ENCODE measurements at regions not wholly inside any gene's neighbourhood (a gene's known extent, or its start where the extent isn't known, plus 50 kb on each side); places are given as distances from the start of the nearest gene placed in this dataset.

GRCh38 chr18:24841536-24841935 is 381.1 kb downstream of the HRH4 start:
- Histone ChIP-seq H3K4me1 (no peaks in the 10 kb centered on the region), H3K27me3 (no peaks in the 10 kb centered on the region), H3K9me3 (no peaks in the 10 kb centered on the region), H3K27ac (no peak overlapping the region), H3K4me3 (no peak overlapping the region), H3K36me3 (no peaks in the 10 kb centered on the region)
- FAIRE-seq (no peak), DNase-seq (no peak), ATAC-seq (no peak)
- intact Hi-C loops (cut with DNase I): no loop called here
- no peak for TF ChIP-seq CTCF (IDR thresholded peaks at IDR 0.05)
- 68 to 86% methylated on average over 8 of the region's 8 CpGs for WGBS, 2 donors

- no peak for FAIRE-seq
- Histone ChIP-seq H3K27me3 (no peaks in the 10 kb centered on the region), H3K9me3 (no peaks in the 10 kb centered on the region), H3K4me3 (no peak overlapping the region), H3K4me1 (no peaks in the 10 kb centered on the region), H3K36me3 (no peaks in the 10 kb centered on the region), H3K27ac (no peak overlapping the region)
- ATAC-seq: no peak
- intact Hi-C loops (cut with DNase I): no loop called here
- no peak for DNase-seq
- WGBS, 2 donors: 77 to 96% methylated on average over 1 of the region's 1 CpG
- TF ChIP-seq CTCF (IDR thresholded peaks at IDR 0.05): no peak
These were observed 382.7 kb downstream of the HRH4 start for GRCh38 chr18:24843123-24843522.

- Histone ChIP-seq H3K27me3 (no peaks in the 10 kb centered on the region), H3K4me3 (no peak overlapping the region), H3K36me3 (no peaks in the 10 kb centered on the region), H3K9me3 (no peaks in the 10 kb centered on the region), H3K4me1 (no peaks in the 10 kb centered on the region), H3K27ac (no peak overlapping the region)
- intact Hi-C loops (cut with DNase I): no loop called here
- FAIRE-seq: no peak
- DNase-seq: no peak
- 67 to 70% methylated on average over 2 of the region's 2 CpGs for WGBS, 2 donors
- no peak for TF ChIP-seq CTCF (IDR thresholded peaks at IDR 0.05)
- ATAC-seq: no peak
These were observed 385.7 kb downstream of the HRH4 start for GRCh38 chr18:24846138-24846537.

- H3K4me1 ChIP-seq: no peaks in the 10 kb centered on the region
- ATAC-seq (no peak), FAIRE-seq (no peak), DNase-seq (no peak)
- no peak overlapping the region for H3K27ac ChIP-seq
- H3K27me3 ChIP-seq: no peaks in the 10 kb centered on the region
- intact Hi-C loops (cut with DNase I): no loop called here
- no peak for TF ChIP-seq CTCF (IDR thresholded peaks at IDR 0.05)
- 47 to 59% methylated on average over 7 of the region's 7 CpGs for WGBS, 2 donors
- H3K9me3 ChIP-seq: no peaks in the 10 kb centered on the region
- no peaks in the 10 kb centered on the region for H3K36me3 ChIP-seq
- H3K4me3 ChIP-seq: no peak overlapping the region
These were observed 390.1 kb downstream of the HRH4 start for GRCh38 chr18:24850532-24850931.

- H3K36me3 ChIP-seq: no peaks in the 10 kb centered on the region
- DNase-seq (no peak), ATAC-seq (no peak), FAIRE-seq (no peak)
- no peaks in the 10 kb centered on the region for H3K4me1 ChIP-seq
- 65 to 71% methylated on average over 4 of the region's 4 CpGs for WGBS, 2 donors
- intact Hi-C loops (cut with DNase I): no loop called here
- no peak for TF ChIP-seq CTCF (IDR thresholded peaks at IDR 0.05)
- no peak overlapping the region for H3K27ac ChIP-seq
- H3K27me3 ChIP-seq: no peaks in the 10 kb centered on the region
- no peak overlapping the region for H3K4me3 ChIP-seq
- H3K9me3 ChIP-seq: no peaks in the 10 kb centered on the region
These were observed 392.6 kb downstream of the HRH4 start for GRCh38 chr18:24853076-24853475.
